Testis (tissue), 2 donors: ENCODE measurements at regions not wholly inside any gene's neighbourhood (a gene's known extent, or its start where the extent isn't known, plus 50 kb on each side); places are given as distances from the start of the nearest gene placed in this dataset.
A peak's percentile ranks its signal among the peaks of the same experiment; 100 is the strongest.

Experiments
- DNase-seq: peaks from one replicate; pipeline ENCODE4 v3.0.0-alpha.2; 2019
- H3K27ac ChIP-seq, 2 donors: fragments of 200-600 bp; sonication (generic); one replicate each; pipeline ENCODE4 v1.5.1; 2019
- H3K27me3 ChIP-seq: fragments of 200-600 bp; sonication (generic); one replicate; pipeline ENCODE4 v1.5.1; 2019
- H3K36me3 ChIP-seq: fragments of 200-600 bp; sonication (generic); one replicate; pipeline ENCODE4 v1.5.1; 2017; ENCODE audit warnings: low read depth; ENCODE audit errors: missing control alignments
- H3K4me1 ChIP-seq: fragments of 200-600 bp; sonication (generic); one replicate; pipeline ENCODE4 v1.5.1; 2019
- H3K4me3 ChIP-seq, 2 donors: fragments of 200-600 bp; sonication (generic); one replicate each; pipeline ENCODE4 v1.5.1; 2017 to 2019
- H3K9me3 ChIP-seq: fragments of 200-600 bp; sonication (generic); one replicate; pipeline ENCODE4 v1.5.1; 2017
- POLR2A ChIP-seq: fragments of 450-650 bp; IDR thresholded peaks from one replicate; pipeline ENCODE4 v1.6.1; 2017; ENCODE audit warnings: antibody characterized with exemption, mild to moderate bottlenecking, moderate library complexity
- WGBS, 2 donors: methylation state at CpG; one replicate each; pipeline ENCODE4 v1.1.5; 2018; 5-methylcytosine and 5-hydroxymethylcytosine counted together
- intact Hi-C: fragments of 100-400 bp; cut with DNase I; formaldehyde crosslinking; loops from one replicate; pipeline ENCODE4 v1.15.1; 2023; ENCODE audit warnings: low total_unique reads
- TF ChIP-seq, protein P1 (sequence below), 3 experiments: fragments of 450-650 bp in 2 of 3; fragments of 200-600 bp in 1 of 3; sonication (generic) in 1 of 3; IDR thresholded peaks; one replicate each; pipeline ENCODE4 v1.5.1; 2016 to 2019; ENCODE audit warnings: antibody characterized with exemption in 3 of 3, mild to moderate bottlenecking in 2 of 3, moderate library complexity in 1 of 3

- 78 to 84% methylated on average over 6 of the region's 6 CpGs for WGBS, 2 donors
These were observed 357.5 kb upstream of the RUNX1 start for GRCh38 chr21:35406635-35407034.

DNA sequence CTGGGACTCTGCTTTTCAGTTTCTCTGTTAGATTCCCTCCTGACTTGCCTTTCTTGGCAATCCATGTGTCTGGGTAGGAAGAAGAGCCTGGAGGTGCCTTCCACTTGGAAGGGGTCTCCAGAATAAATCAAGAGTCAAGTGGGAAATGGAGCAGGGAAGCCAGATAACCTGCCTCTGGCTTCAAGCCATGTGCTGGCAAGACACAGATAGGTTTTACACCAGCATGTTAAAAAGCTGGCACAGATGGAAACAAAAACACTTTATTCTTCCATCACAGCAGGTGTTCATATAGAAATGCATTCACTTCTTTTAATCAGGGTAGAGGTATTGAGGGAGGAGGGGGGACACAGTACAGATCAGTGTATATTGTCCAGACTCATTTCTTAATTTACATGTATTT, 356.9 kb upstream of the RUNX1 start:
- Histone ChIP-seq H3K27ac (no peak overlapping the region), H3K4me1 (no peaks in the 10 kb centered on the region), H3K27me3 (no peaks in the 10 kb centered on the region), H3K4me3 (no peak overlapping the region), H3K36me3 (no peaks in the 10 kb centered on the region), H3K9me3 (no peaks in the 10 kb centered on the region)
- no peak for TF ChIP-seq POLR2A
- no peak for DNase-seq
- intact Hi-C loops, result no loop called here

More at GRCh38 chr21:35406635-35407034, 357.5 kb upstream of the RUNX1 start:
- no peak for DNase-seq
- H3K27ac ChIP-seq, result no peak overlapping the region
- no peaks in the 10 kb centered on the region for H3K4me1 ChIP-seq
- no peak overlapping the region for H3K4me3 ChIP-seq
- intact Hi-C loops, result no loop called here
- H3K27me3 ChIP-seq, result no peaks in the 10 kb centered on the region
- no peaks in the 10 kb centered on the region for H3K9me3 ChIP-seq
- H3K36me3 ChIP-seq, result no peaks in the 10 kb centered on the region
- TF ChIP-seq POLR2A, result no peak
- TF ChIP-seq, protein P1, sequence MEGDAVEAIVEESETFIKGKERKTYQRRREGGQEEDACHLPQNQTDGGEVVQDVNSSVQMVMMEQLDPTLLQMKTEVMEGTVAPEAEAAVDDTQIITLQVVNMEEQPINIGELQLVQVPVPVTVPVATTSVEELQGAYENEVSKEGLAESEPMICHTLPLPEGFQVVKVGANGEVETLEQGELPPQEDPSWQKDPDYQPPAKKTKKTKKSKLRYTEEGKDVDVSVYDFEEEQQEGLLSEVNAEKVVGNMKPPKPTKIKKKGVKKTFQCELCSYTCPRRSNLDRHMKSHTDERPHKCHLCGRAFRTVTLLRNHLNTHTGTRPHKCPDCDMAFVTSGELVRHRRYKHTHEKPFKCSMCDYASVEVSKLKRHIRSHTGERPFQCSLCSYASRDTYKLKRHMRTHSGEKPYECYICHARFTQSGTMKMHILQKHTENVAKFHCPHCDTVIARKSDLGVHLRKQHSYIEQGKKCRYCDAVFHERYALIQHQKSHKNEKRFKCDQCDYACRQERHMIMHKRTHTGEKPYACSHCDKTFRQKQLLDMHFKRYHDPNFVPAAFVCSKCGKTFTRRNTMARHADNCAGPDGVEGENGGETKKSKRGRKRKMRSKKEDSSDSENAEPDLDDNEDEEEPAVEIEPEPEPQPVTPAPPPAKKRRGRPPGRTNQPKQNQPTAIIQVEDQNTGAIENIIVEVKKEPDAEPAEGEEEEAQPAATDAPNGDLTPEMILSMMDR (IDR thresholded peaks at IDR 0.05), result no peak

- no peak for DNase-seq
- H3K36me3 ChIP-seq, result no peaks in the 10 kb centered on the region
- no peaks in the 10 kb centered on the region for H3K9me3 ChIP-seq
- H3K27ac ChIP-seq, result no peak overlapping the region
- no peaks in the 10 kb centered on the region for H3K4me1 ChIP-seq
- WGBS, 2 donors, result 91 to 94% methylated on average over 3 of the region's 3 CpGs
- H3K27me3 ChIP-seq, result no peaks in the 10 kb centered on the region
- no peak overlapping the region for H3K4me3 ChIP-seq
- no peak for TF ChIP-seq POLR2A
- intact Hi-C loops, result no loop called here
These were observed 355.1 kb upstream of the RUNX1 start for GRCh38 chr21:35404247-35404646.

- H3K27me3 ChIP-seq, result no peaks in the 10 kb centered on the region
- no peaks in the 10 kb centered on the region for H3K36me3 ChIP-seq
- H3K9me3 ChIP-seq, result no peaks in the 10 kb centered on the region
- H3K4me1 ChIP-seq, result no peaks in the 10 kb centered on the region
- DNase-seq, result no peak
- intact Hi-C loops, result no loop called here
- WGBS, 2 donors, result 73 to 85% methylated on average over 1 of the region's 1 CpG
- H3K4me3 ChIP-seq, result no peak overlapping the region
- TF ChIP-seq, protein P1 (IDR thresholded peaks at IDR 0.05), result no peak
- TF ChIP-seq POLR2A, result no peak
- no peak overlapping the region for H3K27ac ChIP-seq
These were observed 353.0 kb upstream of the RUNX1 start for GRCh38 chr21:35402061-35402460.

DNA sequence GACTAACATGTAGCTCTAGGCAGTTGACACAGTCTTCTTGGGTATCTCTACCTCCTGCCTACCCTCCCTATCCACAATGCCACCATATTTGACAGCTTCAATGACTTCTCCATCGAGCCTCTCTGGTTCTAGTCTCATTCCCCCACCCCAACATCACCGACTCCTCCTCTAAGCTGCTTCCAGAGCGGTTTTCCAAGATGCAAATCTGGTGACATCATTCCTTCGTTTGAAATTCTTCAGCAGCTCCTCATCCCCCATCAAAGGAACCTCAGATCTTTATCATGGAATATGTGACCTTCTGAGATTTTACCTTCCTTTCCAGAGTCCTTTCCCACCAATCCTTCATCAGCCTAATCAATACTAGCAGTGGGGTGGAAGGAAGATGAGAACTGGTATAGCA, 352.4 kb upstream of the RUNX1 start:
- no peaks in the 10 kb centered on the region for H3K27me3 ChIP-seq
- TF ChIP-seq, protein P1 (IDR thresholded peaks at IDR 0.05), result no peak
- TF ChIP-seq POLR2A, result no peak
- WGBS, 2 donors, result 87 to 89% methylated on average over 4 of the region's 4 CpGs
- no peaks in the 10 kb centered on the region for H3K9me3 ChIP-seq
- no peak overlapping the region for H3K27ac ChIP-seq
- no peak for DNase-seq
- no peaks in the 10 kb centered on the region for H3K36me3 ChIP-seq
- no peak overlapping the region for H3K4me3 ChIP-seq
- intact Hi-C loops, result no loop called here
- no peaks in the 10 kb centered on the region for H3K4me1 ChIP-seq

GRCh38 chr21:35400233-35400939, 351.3 kb upstream of the RUNX1 start:
- Histone ChIP-seq H3K4me3 (no peak overlapping the region), H3K27ac (no peak overlapping the region), H3K9me3 (no peaks in the 10 kb centered on the region), H3K4me1 (no peaks in the 10 kb centered on the region), H3K27me3 (no peaks in the 10 kb centered on the region), H3K36me3 (no peaks in the 10 kb centered on the region)
- intact Hi-C loops, result no loop called here
- TF ChIP-seq, protein P1 (IDR thresholded peaks at IDR 0.05), result peak in 1 of 3 experiments; percentile 42
- TF ChIP-seq POLR2A, result no peak
- DNase-seq, result no peak
- WGBS, 2 donors, result 67% methylated on average over 8 of the region's 8 CpGs
